Trophoblast cell (in vitro differentiated cells and primary cell): ENCODE measurements at regions not wholly inside any gene's neighbourhood (a gene's known extent, or its start where the extent isn't known, plus 50 kb on each side); places are given as distances from the start of the nearest gene placed in this dataset.

ENCODE experiments used
- DNase-seq, 2 donors: peaks; one replicate each; pipeline ENCODE4 v3.0.0-alpha.2; 2016
- H2AFZ ChIP-seq: 2 replicates; pipeline ENCODE4 v1.6.1; 2013; ENCODE audit warnings: low read length, moderate library complexity, mild to moderate bottlenecking; ENCODE audit not compliant: insufficient read depth, poor library complexity
- H2AK5ac ChIP-seq: 2 replicates; pipeline ENCODE4 v1.6.1; 2013; ENCODE audit warnings: mild to moderate bottlenecking, low read length
- H2BK120ac ChIP-seq: 2 replicates; pipeline ENCODE4 v1.6.1; 2013; ENCODE audit warnings: low read length, mild to moderate bottlenecking, moderate library complexity; ENCODE audit not compliant: insufficient read depth, poor library complexity
- H2BK12ac ChIP-seq: 2 replicates; pipeline ENCODE4 v1.6.1; 2013; ENCODE audit warnings: mild to moderate bottlenecking, low read length, moderate library complexity
- H2BK5ac ChIP-seq: 2 replicates; pipeline ENCODE4 v1.6.1; 2013; ENCODE audit warnings: low read length, low read depth, moderate library complexity, mild to moderate bottlenecking; ENCODE audit not compliant: poor library complexity
- H3K14ac ChIP-seq: 2 replicates; pipeline ENCODE4 v1.6.1; 2013; ENCODE audit warnings: mild to moderate bottlenecking, low read length
- H3K18ac ChIP-seq: 2 replicates; pipeline ENCODE4 v1.6.1; 2013; ENCODE audit warnings: mild to moderate bottlenecking, low read length
- H3K23ac ChIP-seq: 2 replicates; pipeline ENCODE4 v1.6.1; 2013; ENCODE audit warnings: low read length
- H3K27ac ChIP-seq: 2 replicates; pipeline ENCODE4 v1.5.1; 2013; ENCODE audit warnings: low read depth, mild to moderate bottlenecking, inconsistent platforms, low read length, moderate library complexity
- H3K27me3 ChIP-seq: 2 replicates; pipeline ENCODE4 v1.6.1; 2013; ENCODE audit warnings: inconsistent platforms, mild to moderate bottlenecking, low read length, moderate library complexity; ENCODE audit not compliant: insufficient read depth
- H3K36me3 ChIP-seq, 2 experiments: 1 replicate in 1 of 2; 2 replicates in 1 of 2; pipeline ENCODE4 v1.6.1; 2013; ENCODE audit warnings: low read length in 2 of 2, mild to moderate bottlenecking in 2 of 2, moderate library complexity in 1 of 2; ENCODE audit not compliant: insufficient read depth in 2 of 2, control insufficient read depth in 1 of 2
- H3K4ac ChIP-seq: 2 replicates; pipeline ENCODE4 v1.6.1; 2013; ENCODE audit warnings: low read depth, mild to moderate bottlenecking, low read length, moderate library complexity
- H3K4me1 ChIP-seq, 2 experiments: 1 replicate in 1 of 2; 2 replicates in 1 of 2; pipeline ENCODE4 v1.6.1; 2013; ENCODE audit warnings: low read length in 2 of 2, mild to moderate bottlenecking in 2 of 2, moderate library complexity in 1 of 2; ENCODE audit not compliant: insufficient read depth in 2 of 2, control insufficient read depth in 1 of 2
- H3K4me2 ChIP-seq: 2 replicates; pipeline ENCODE4 v1.6.1; 2013; ENCODE audit warnings: inconsistent platforms, mild to moderate bottlenecking, low read length, moderate library complexity
- H3K4me3 ChIP-seq: 2 replicates; pipeline ENCODE4 v1.5.1; 2013; ENCODE audit warnings: mild to moderate bottlenecking, low read depth, low read length, inconsistent platforms
- H3K79me1 ChIP-seq: one replicate; pipeline ENCODE4 v1.6.1; 2013; ENCODE audit warnings: low read length
- H3K79me2 ChIP-seq: 2 replicates; pipeline ENCODE4 v1.6.1; 2013; ENCODE audit warnings: low read length, mild to moderate bottlenecking; ENCODE audit not compliant: control insufficient read depth, insufficient read depth, poor library complexity
- H3K9ac ChIP-seq: 2 replicates; pipeline ENCODE4 v1.6.1; 2013; ENCODE audit warnings: mild to moderate bottlenecking, low read length
- H3K9me3 ChIP-seq: 2 replicates; pipeline ENCODE4 v1.6.1; 2013; ENCODE audit warnings: low read depth, mild to moderate bottlenecking, control low read depth, inconsistent platforms, low read length; ENCODE audit not compliant: insufficient read depth
- H4K12ac ChIP-seq: 2 replicates; pipeline ENCODE4 v1.6.1; 2013; ENCODE audit warnings: low read depth, mild to moderate bottlenecking, low read length, moderate library complexity
- H4K8ac ChIP-seq: 2 replicates; pipeline ENCODE4 v1.6.1; 2013; ENCODE audit warnings: low read depth, mild to moderate bottlenecking, low read length, moderate library complexity
- H4K91ac ChIP-seq: one replicate; pipeline ENCODE4 v1.6.1; 2013; ENCODE audit warnings: low read depth, mild to moderate bottlenecking, low read length, moderate library complexity
- WGBS: extraction: QIAGEN DNeasy Blood & Tissue Kit; methylation state at CpG from one replicate; pipeline ENCODE4 v1.1.7; 2013; ENCODE audit warnings: missing lambda C conversion rate; ENCODE audit not compliant: insufficient read length, insufficient coverage; ENCODE audit errors: extremely low coverage; 5-methylcytosine and 5-hydroxymethylcytosine counted together

- H2AFZ ChIP-seq: no peak overlapping the region
- H3K9ac ChIP-seq: no peak overlapping the region
- H3K23ac ChIP-seq: no peak overlapping the region
- H3K4me3 ChIP-seq: no peak overlapping the region
- no peak overlapping the region for H2BK5ac ChIP-seq
- H2AK5ac ChIP-seq: no peak overlapping the region
- no peak overlapping the region for H3K18ac ChIP-seq
- DNase-seq: peak in 1 of 2 donors; percentile 43
- H3K36me3 ChIP-seq: no peaks in the 10 kb centered on the region
- no peak overlapping the region for H3K27ac ChIP-seq
- no peak overlapping the region for H3K4ac ChIP-seq
- H3K79me2 ChIP-seq: no peaks in the 10 kb centered on the region
- no peak overlapping the region for H2BK12ac ChIP-seq
- no peaks in the 10 kb centered on the region for H3K9me3 ChIP-seq
- no CpG with 5 or more reads among the region's 2 CpGs for WGBS
- H4K91ac ChIP-seq: no peak overlapping the region
- H3K14ac ChIP-seq: no peak overlapping the region
- H2BK120ac ChIP-seq: no peak overlapping the region
- H3K4me2 ChIP-seq: no peak overlapping the region
- H4K8ac ChIP-seq: no peak overlapping the region
- no peak overlapping the region for H4K12ac ChIP-seq
- no peaks in the 10 kb centered on the region for H3K27me3 ChIP-seq
- no peaks in the 10 kb centered on the region for H3K4me1 ChIP-seq
- H3K79me1 ChIP-seq: peaks cover 2% of the 10 kb centered on the region
Measured at GRCh38 chr2:225103737-225104141, 61.5 kb upstream of the DOCK10 start.

- Histone ChIP-seq H3K36me3 (no peaks in the 10 kb centered on the region), H4K12ac (no peak overlapping the region), H2AFZ (no peak overlapping the region), H2BK120ac (peak overlapping the region; percentile 8), H3K23ac (no peak overlapping the region), H3K18ac (no peak overlapping the region), H4K91ac (no peak overlapping the region), H3K79me1 (peaks cover 2% of the 10 kb centered on the region), H3K4me1 (no peaks in the 10 kb centered on the region), H3K4ac (no peak overlapping the region), H3K9me3 (no peaks in the 10 kb centered on the region), H3K79me2 (no peaks in the 10 kb centered on the region), H3K27me3 (no peaks in the 10 kb centered on the region), H2BK12ac (no peak overlapping the region), H3K4me2 (no peak overlapping the region), H3K27ac (peak overlapping the region; percentile 74), H3K4me3 (no peak overlapping the region), H3K14ac (no peak overlapping the region), H4K8ac (no peak overlapping the region), H2BK5ac (peak overlapping the region; percentile 68), H2AK5ac (no peak overlapping the region), H3K9ac (no peak overlapping the region)
- peak in 1 of 2 donors; percentile 51 for DNase-seq
- WGBS: no CpG with 5 or more reads among the region's 1 CpG
Measured at GRCh38 chr2:225100856-225101294, 58.6 kb upstream of the DOCK10 start.

GRCh38 chr2:225100269-225100668 is 58.0 kb upstream of the DOCK10 start:
- Histone ChIP-seq H2BK5ac (no peak overlapping the region), H4K12ac (no peak overlapping the region), H4K91ac (no peak overlapping the region), H3K4me2 (peak overlapping the region; percentile 33), H3K4ac (no peak overlapping the region), H4K8ac (no peak overlapping the region), H3K36me3 (no peaks in the 10 kb centered on the region), H2AFZ (no peak overlapping the region), H3K79me1 (peaks cover 2% of the 10 kb centered on the region), H2BK12ac (no peak overlapping the region), H2AK5ac (no peak overlapping the region), H3K9ac (no peak overlapping the region), H3K23ac (no peak overlapping the region), H3K4me1 (no peaks in the 10 kb centered on the region), H3K18ac (no peak overlapping the region), H3K14ac (no peak overlapping the region), H3K79me2 (no peaks in the 10 kb centered on the region), H2BK120ac (no peak overlapping the region), H3K27me3 (no peaks in the 10 kb centered on the region), H3K4me3 (no peak overlapping the region), H3K27ac (peak overlapping the region; percentile 74), H3K9me3 (no peaks in the 10 kb centered on the region)
- WGBS: no CpG with 5 or more reads among the region's 1 CpG
- DNase-seq: peak in 1 of 2 donors; percentile 68

- no peaks in the 10 kb centered on the region for H3K9me3 ChIP-seq
- H3K36me3 ChIP-seq: no peaks in the 10 kb centered on the region
- no peak overlapping the region for H3K4ac ChIP-seq
- no peak overlapping the region for H3K4me3 ChIP-seq
- no peak for DNase-seq
- no peak overlapping the region for H3K27ac ChIP-seq
- peaks cover 2% of the 10 kb centered on the region for H3K79me1 ChIP-seq
- H2AK5ac ChIP-seq: no peak overlapping the region
- WGBS: no CpG with 5 or more reads among the region's 1 CpG
- no peak overlapping the region for H3K23ac ChIP-seq
- no peak overlapping the region for H3K18ac ChIP-seq
- no peak overlapping the region for H3K9ac ChIP-seq
- no peaks in the 10 kb centered on the region for H3K4me1 ChIP-seq
- no peak overlapping the region for H3K4me2 ChIP-seq
- no peaks in the 10 kb centered on the region for H3K79me2 ChIP-seq
- no peak overlapping the region for H2BK12ac ChIP-seq
- H2AFZ ChIP-seq: no peak overlapping the region
- no peak overlapping the region for H4K8ac ChIP-seq
- H3K14ac ChIP-seq: no peak overlapping the region
- H4K12ac ChIP-seq: no peak overlapping the region
- H4K91ac ChIP-seq: no peak overlapping the region
- H2BK5ac ChIP-seq: no peak overlapping the region
- H2BK120ac ChIP-seq: no peak overlapping the region
- H3K27me3 ChIP-seq: no peaks in the 10 kb centered on the region
Measured at GRCh38 chr2:225097035-225097434, 54.8 kb upstream of the DOCK10 start.
